NB4 (cell line): ENCODE measurements at regions not wholly inside any gene's neighbourhood (a gene's known extent, or its start where the extent isn't known, plus 50 kb on each side); places are given as distances from the start of the nearest gene placed in this dataset.

Experiments
- DNase-seq: peaks from one replicate; pipeline ENCODE4 v3.0.0; 2010; ENCODE audit warnings: low read depth
- H3K4me3 ChIP-seq: one replicate; pipeline ENCODE4 v1.5.1; 2011; ENCODE audit warnings: mild to moderate bottlenecking, low read depth, low read length, moderate library complexity
- MYC ChIP-seq: IDR thresholded peaks from 2 replicates; pipeline ENCODE4 v1.6.1; 2011; ENCODE audit warnings: low read depth, low read length
- POLR2A ChIP-seq: IDR thresholded peaks from 2 replicates; pipeline ENCODE4 v1.6.1; 2011; ENCODE audit warnings: mild to moderate bottlenecking; ENCODE audit not compliant: insufficient read length; ENCODE audit errors: extremely low read depth
- TF ChIP-seq, protein P1 (sequence below): IDR thresholded peaks from one replicate; pipeline ENCODE4 v1.5.1; 2012; ENCODE audit warnings: low read depth, low read length
- TF ChIP-seq, protein P2 (sequence below): IDR thresholded peaks from 2 replicates; pipeline ENCODE4 v1.6.1; 2011; ENCODE audit warnings: low read depth, low read length

DNA sequence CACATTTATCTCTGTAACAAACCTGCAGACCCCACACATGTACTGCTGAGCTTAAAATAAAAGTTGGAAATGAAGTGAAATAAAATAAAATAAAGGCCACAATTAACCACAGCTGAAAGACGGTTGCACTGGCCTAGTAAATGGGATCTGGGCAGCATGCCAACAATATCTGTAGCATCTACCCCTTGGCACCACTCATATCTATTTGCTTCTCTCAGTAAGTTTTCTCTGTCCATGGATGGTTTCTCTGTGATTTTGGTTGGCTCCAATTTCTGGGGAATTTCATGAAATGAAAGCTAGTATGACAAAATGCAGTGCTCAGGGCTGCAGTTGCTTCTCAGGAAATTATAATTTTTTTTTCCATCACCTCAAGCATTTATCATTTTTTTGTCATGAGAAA is 172.0 kb upstream of the IL15 start:
- TF ChIP-seq MYC (no peak), POLR2A (no peak)
- TF ChIP-seq, protein P1, sequence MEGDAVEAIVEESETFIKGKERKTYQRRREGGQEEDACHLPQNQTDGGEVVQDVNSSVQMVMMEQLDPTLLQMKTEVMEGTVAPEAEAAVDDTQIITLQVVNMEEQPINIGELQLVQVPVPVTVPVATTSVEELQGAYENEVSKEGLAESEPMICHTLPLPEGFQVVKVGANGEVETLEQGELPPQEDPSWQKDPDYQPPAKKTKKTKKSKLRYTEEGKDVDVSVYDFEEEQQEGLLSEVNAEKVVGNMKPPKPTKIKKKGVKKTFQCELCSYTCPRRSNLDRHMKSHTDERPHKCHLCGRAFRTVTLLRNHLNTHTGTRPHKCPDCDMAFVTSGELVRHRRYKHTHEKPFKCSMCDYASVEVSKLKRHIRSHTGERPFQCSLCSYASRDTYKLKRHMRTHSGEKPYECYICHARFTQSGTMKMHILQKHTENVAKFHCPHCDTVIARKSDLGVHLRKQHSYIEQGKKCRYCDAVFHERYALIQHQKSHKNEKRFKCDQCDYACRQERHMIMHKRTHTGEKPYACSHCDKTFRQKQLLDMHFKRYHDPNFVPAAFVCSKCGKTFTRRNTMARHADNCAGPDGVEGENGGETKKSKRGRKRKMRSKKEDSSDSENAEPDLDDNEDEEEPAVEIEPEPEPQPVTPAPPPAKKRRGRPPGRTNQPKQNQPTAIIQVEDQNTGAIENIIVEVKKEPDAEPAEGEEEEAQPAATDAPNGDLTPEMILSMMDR: no peak
- TF ChIP-seq, protein P2, sequence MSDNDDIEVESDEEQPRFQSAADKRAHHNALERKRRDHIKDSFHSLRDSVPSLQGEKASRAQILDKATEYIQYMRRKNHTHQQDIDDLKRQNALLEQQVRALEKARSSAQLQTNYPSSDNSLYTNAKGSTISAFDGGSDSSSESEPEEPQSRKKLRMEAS: no peak
- no peak for DNase-seq
- no peak overlapping the region for H3K4me3 ChIP-seq

DNA sequence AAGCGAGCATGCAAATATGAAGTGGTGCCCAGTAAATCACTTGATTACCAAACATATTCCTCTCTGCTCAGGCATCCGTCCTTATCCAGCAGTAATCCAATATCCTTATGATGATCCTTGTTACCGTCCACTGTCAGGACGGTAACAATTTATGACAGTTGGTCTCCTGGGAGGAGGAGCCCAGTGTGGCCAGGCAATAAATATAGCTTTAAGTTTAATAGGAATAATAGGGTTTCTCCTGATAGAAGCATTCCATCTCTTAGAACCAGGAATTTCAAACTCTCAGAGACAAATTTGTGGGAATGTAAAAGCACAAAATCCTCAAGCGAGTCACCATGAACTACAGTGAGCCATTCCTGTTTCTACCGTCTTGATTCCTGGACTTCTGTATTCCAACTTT is 171.2 kb upstream of the IL15 start:
- no peak for DNase-seq
- no peak overlapping the region for H3K4me3 ChIP-seq
- TF ChIP-seq, protein P1: no peak
- TF ChIP-seq MYC: no peak
- TF ChIP-seq, protein P2: no peak
- no peak for TF ChIP-seq POLR2A

DNA sequence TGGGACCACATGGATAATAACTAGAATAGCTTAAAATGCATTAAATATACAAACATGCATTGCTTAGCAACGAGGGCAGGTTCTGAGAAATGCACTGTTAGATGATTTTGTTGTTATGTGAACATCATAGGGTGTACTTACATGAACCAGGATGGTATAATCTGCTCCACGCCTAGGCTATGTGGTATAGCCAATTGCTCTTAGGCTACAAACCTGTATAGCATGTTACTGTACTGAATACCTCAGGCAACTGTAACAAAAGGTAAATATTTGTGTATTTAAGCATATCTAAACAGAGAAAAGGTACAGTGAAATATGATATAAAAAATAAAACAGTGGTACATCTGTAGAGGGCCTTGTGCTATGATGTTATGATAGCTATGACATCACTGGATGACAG is 169.2 kb upstream of the IL15 start:
- no peak for TF ChIP-seq POLR2A
- TF ChIP-seq, protein P1: no peak
- TF ChIP-seq, protein P2: no peak
- no peak for DNase-seq
- H3K4me3 ChIP-seq: no peak overlapping the region

DNA sequence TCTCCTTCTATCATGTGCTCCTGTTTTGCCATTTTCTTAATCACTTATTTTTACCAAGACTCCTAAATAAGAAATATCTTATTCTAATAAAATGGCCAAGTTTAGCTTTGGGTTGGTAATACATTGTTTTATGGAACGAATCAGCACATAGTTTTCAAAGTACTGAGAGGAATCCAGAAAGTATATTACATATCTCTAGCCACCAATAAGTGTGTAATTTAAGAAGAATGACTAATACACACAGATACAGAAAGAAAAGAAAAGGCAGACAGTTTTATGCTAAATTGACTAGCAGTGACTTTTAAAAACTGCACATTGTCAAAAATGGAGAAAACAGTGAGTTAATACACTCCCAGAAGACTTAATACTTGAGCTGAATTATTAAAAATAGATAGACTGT is 167.0 kb upstream of the IL15 start:
- H3K4me3 ChIP-seq: no peak overlapping the region
- DNase-seq: no peak
- TF ChIP-seq MYC (no peak), POLR2A (no peak)
- TF ChIP-seq, protein P2: no peak
- TF ChIP-seq, protein P1: no peak

DNA sequence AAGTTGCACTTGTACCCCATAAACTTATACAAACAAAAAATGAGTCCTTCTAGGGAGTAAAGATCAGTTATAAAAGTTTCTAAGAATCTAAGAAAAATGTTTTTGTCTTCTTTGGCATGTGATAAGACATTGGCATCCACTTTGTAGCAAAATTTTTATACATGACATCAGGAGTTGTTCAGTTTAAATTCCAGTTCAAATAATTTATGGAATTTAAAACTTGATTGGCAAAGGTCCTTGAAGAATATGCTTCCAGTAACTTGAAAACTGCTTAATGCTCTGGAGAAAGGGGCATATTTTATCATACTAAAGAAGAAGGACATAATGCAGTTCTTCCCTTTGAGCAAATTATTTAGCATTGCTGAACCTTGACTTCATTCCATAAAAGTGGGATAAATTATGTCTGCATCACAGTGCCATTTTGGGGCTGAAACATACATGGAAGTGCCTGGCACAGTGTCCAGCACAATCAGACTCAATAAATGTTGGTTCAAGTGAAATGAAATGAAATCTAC is 163.3 kb upstream of the IL15 start:
- no peak overlapping the region for H3K4me3 ChIP-seq
- no peak for DNase-seq
- TF ChIP-seq POLR2A (no peak), MYC (no peak)
- TF ChIP-seq, protein P2: no peak
- TF ChIP-seq, protein P1: no peak

DNA sequence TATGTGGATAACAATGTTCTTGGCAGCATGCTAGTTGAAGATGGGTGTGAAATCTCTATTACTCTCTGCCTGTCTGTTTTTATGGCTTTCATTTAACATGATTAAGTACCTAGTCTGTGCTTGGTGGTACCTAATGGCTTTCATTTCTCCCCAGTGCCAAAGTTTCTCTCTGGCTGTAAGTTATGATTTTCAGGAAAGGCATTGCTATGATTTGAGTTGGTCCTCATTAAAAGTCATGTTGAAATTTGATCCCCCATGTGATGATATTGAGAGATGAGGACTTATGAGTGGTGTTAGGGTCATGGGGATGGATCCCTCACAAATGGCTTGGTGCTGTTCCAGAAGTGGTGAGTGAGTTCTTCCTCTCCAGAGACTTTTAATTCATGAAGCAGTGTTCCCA is 162.4 kb upstream of the IL15 start:
- no peak overlapping the region for H3K4me3 ChIP-seq
- TF ChIP-seq, protein P2: no peak
- no peak for TF ChIP-seq MYC
- no peak for TF ChIP-seq POLR2A
- TF ChIP-seq, protein P1: no peak
- no peak for DNase-seq
